Hepatocyte (in vitro differentiated cells): ENCODE measurements at regions not wholly inside any gene's neighbourhood (a gene's known extent, or its start where the extent isn't known, plus 50 kb on each side); places are given as distances from the start of the nearest gene placed in this dataset.

Source experiments
- DNase-seq: peaks from one replicate; pipeline ENCODE4 v3.0.0-alpha.2; 2016; ENCODE audit warnings: low spot score
- H2AFZ ChIP-seq: fragments of 200-600 bp; sonication (generic); 2 replicates; pipeline ENCODE4 v1.6.0; 2016; ENCODE audit warnings: antibody characterized with exemption, mild to moderate bottlenecking
- H3K27ac ChIP-seq: fragments of 200-600 bp; sonication (generic); 2 replicates; pipeline ENCODE4 v1.5.1; 2016; ENCODE audit warnings: mild to moderate bottlenecking
- H3K27me3 ChIP-seq: fragments of 200-600 bp; sonication (generic); 2 replicates; pipeline ENCODE4 v1.6.1; 2016
- H3K36me3 ChIP-seq: fragments of 200-600 bp; sonication (generic); replicated peaks from 2 replicates; pipeline ENCODE4 v1.5.1; 2016; ENCODE audit warnings: low read depth; ENCODE audit not compliant: insufficient read depth
- H3K4me1 ChIP-seq: fragments of 200-600 bp; sonication (generic); 2 replicates; pipeline ENCODE4 v1.5.1; 2016; ENCODE audit warnings: mild to moderate bottlenecking, moderate library complexity; ENCODE audit not compliant: insufficient read depth
- H3K4me2 ChIP-seq: fragments of 200-600 bp; sonication (generic); 2 replicates; pipeline ENCODE4 v1.6.0; 2016
- H3K4me3 ChIP-seq: fragments of 200-600 bp; sonication (generic); 2 replicates; pipeline ENCODE4 v1.5.1; 2016; ENCODE audit warnings: mild to moderate bottlenecking
- H3K79me2 ChIP-seq: fragments of 200-600 bp; sonication (generic); 2 replicates; pipeline ENCODE4 v1.6.0; 2017; ENCODE audit warnings: mild to moderate bottlenecking
- H3K9me2 ChIP-seq: fragments of 200-600 bp; sonication (generic); replicated peaks from 2 replicates; pipeline ENCODE4 v1.6.0; 2017; ENCODE audit warnings: mild to moderate bottlenecking; ENCODE audit not compliant: insufficient read depth
- H3K9me3 ChIP-seq: fragments of 200-600 bp; sonication (generic); 2 replicates; pipeline ENCODE4 v1.5.1; 2016; ENCODE audit warnings: low read depth, mild to moderate bottlenecking
- H4K20me1 ChIP-seq: fragments of 200-600 bp; sonication (generic); 2 replicates; pipeline ENCODE4 v1.6.0; 2016; ENCODE audit warnings: mild to moderate bottlenecking; ENCODE audit not compliant: insufficient read depth, poor library complexity, severe bottlenecking
- EZH2 ChIP-seq: fragments of 200-600 bp; sonication (generic); IDR thresholded peaks from 2 replicates; pipeline ENCODE4 v1.6.1; 2016; ENCODE audit warnings: antibody characterized with exemption, mild to moderate bottlenecking, borderline replicate concordance
- EZH2phosphoT487 ChIP-seq: fragments of 200-600 bp; sonication (generic); IDR thresholded peaks from one replicate; pipeline ENCODE4 v1.6.1; 2018; ENCODE audit warnings: antibody characterized with exemption, mild to moderate bottlenecking, low read depth, moderate library complexity; ENCODE audit not compliant: unreplicated experiment, severe bottlenecking
- WGBS: methylation state at CpG from one replicate; pipeline ENCODE4 v1.1.6; 2016; ENCODE audit warnings: low lambda C conversion rate; ENCODE audit errors: missing lambda C conversion rate; 5-methylcytosine and 5-hydroxymethylcytosine counted together
- TF ChIP-seq, protein P1 (sequence below): fragments of 200-600 bp; sonication (generic); IDR thresholded peaks from 2 replicates; pipeline ENCODE4 v1.5.1; 2016; ENCODE audit warnings: antibody characterized with exemption, mild to moderate bottlenecking; ENCODE audit not compliant: poor library complexity

- DNase-seq = no peak
- WGBS = 63% methylated on average over 1 of the region's 1 CpG
Measured at GRCh38 chr5:4232084-4232483, 636.5 kb downstream of the IRX1 start.

DNA sequence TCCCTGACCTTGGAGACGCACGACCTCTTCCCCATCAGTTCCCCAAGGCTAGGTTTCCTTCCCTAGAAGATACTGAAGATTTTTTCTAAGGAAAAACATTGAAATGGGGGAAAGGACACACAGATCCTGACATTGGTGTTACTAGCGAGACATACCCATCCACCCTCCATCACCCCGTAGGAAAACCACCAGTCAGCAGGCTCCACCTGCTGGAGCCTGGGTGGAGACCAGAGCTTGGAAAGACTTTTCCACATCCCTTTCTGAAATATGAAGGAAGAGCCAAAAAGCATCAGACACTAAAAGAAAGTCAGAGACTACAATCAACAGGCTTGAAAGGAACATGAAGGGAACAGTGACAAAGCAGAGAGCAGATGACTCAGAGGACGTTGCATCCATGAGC, 638.0 kb downstream of the IRX1 start:
- Histone ChIP-seq H2AFZ (no peak overlapping the region), H3K4me3 (no peak overlapping the region), H3K27ac (no peak overlapping the region), H3K36me3 (no peaks in the 10 kb centered on the region), H3K27me3 (no peaks in the 10 kb centered on the region), H4K20me1 (no peaks in the 10 kb centered on the region), H3K9me3 (no peaks in the 10 kb centered on the region), H3K9me2 (no peaks in the 10 kb centered on the region), H3K4me2 (no peak overlapping the region), H3K4me1 (no peaks in the 10 kb centered on the region), H3K79me2 (no peaks in the 10 kb centered on the region)
- 86% methylated on average over 5 of the region's 5 CpGs for WGBS
- TF ChIP-seq EZH2 (no peak), EZH2phosphoT487 (no peak)
- TF ChIP-seq, protein P1, sequence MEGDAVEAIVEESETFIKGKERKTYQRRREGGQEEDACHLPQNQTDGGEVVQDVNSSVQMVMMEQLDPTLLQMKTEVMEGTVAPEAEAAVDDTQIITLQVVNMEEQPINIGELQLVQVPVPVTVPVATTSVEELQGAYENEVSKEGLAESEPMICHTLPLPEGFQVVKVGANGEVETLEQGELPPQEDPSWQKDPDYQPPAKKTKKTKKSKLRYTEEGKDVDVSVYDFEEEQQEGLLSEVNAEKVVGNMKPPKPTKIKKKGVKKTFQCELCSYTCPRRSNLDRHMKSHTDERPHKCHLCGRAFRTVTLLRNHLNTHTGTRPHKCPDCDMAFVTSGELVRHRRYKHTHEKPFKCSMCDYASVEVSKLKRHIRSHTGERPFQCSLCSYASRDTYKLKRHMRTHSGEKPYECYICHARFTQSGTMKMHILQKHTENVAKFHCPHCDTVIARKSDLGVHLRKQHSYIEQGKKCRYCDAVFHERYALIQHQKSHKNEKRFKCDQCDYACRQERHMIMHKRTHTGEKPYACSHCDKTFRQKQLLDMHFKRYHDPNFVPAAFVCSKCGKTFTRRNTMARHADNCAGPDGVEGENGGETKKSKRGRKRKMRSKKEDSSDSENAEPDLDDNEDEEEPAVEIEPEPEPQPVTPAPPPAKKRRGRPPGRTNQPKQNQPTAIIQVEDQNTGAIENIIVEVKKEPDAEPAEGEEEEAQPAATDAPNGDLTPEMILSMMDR = no peak
- no peak for DNase-seq

More at GRCh38 chr5:4232084-4232483, 636.5 kb downstream of the IRX1 start:
- H3K79me2 ChIP-seq = no peaks in the 10 kb centered on the region
- H3K4me2 ChIP-seq = no peak overlapping the region
- no peaks in the 10 kb centered on the region for H3K9me3 ChIP-seq
- no peaks in the 10 kb centered on the region for H3K9me2 ChIP-seq
- TF ChIP-seq, protein P1 = no peak
- TF ChIP-seq EZH2phosphoT487 (no peak), EZH2 (no peak)
- H3K27me3 ChIP-seq = no peaks in the 10 kb centered on the region
- no peak overlapping the region for H3K4me3 ChIP-seq
- no peak overlapping the region for H2AFZ ChIP-seq
- no peaks in the 10 kb centered on the region for H4K20me1 ChIP-seq
- no peaks in the 10 kb centered on the region for H3K4me1 ChIP-seq
- no peak overlapping the region for H3K27ac ChIP-seq
- H3K36me3 ChIP-seq = no peaks in the 10 kb centered on the region

- no peak for DNase-seq
- Histone ChIP-seq H4K20me1 (no peaks in the 10 kb centered on the region), H3K4me1 (no peaks in the 10 kb centered on the region), H3K27me3 (no peaks in the 10 kb centered on the region), H3K27ac (no peak overlapping the region), H3K4me2 (no peak overlapping the region), H2AFZ (no peak overlapping the region), H3K36me3 (no peaks in the 10 kb centered on the region), H3K9me2 (no peaks in the 10 kb centered on the region), H3K4me3 (no peak overlapping the region), H3K79me2 (no peaks in the 10 kb centered on the region), H3K9me3 (no peaks in the 10 kb centered on the region)
- TF ChIP-seq EZH2phosphoT487 = no peak
- TF ChIP-seq, protein P1 = no peak
- TF ChIP-seq EZH2 = no peak
- WGBS = 73% methylated on average over 9 of the region's 9 CpGs
Measured at GRCh38 chr5:4243479-4244264, 648.0 kb downstream of the IRX1 start.
